Mesenchymal stem cell (in vitro differentiated cells and primary cell): ENCODE measurements at regions not wholly inside any gene's neighbourhood (a gene's known extent, or its start where the extent isn't known, plus 50 kb on each side); places are given as distances from the start of the nearest gene placed in this dataset.

Experiments used
- DNase-seq: peaks from one replicate; pipeline ENCODE4 v3.0.0-alpha.2; 2013
- H2AFZ ChIP-seq: one replicate; pipeline ENCODE4 v1.6.1; 2013; ENCODE audit warnings: low read depth, mild to moderate bottlenecking, control low read depth, inconsistent platforms, low read length, moderate library complexity
- H2AK5ac ChIP-seq: 2 replicates; pipeline ENCODE4 v1.6.1; 2013; ENCODE audit warnings: low read length, moderate library complexity, mild to moderate bottlenecking, inconsistent platforms; ENCODE audit not compliant: severe bottlenecking
- H2BK120ac ChIP-seq: one replicate; pipeline ENCODE4 v1.6.1; 2013; ENCODE audit warnings: low read depth, mild to moderate bottlenecking, inconsistent platforms, low read length, moderate library complexity
- H2BK12ac ChIP-seq, 2 experiments: one replicate each; pipeline ENCODE4 v1.6.1; 2013; ENCODE audit warnings: inconsistent platforms in 2 of 2, low read length in 2 of 2, mild to moderate bottlenecking in 2 of 2, moderate library complexity in 2 of 2, control low read depth in 1 of 2
- H2BK15ac ChIP-seq: one replicate; pipeline ENCODE4 v1.6.1; 2013; ENCODE audit warnings: mild to moderate bottlenecking, low read depth, inconsistent platforms; ENCODE audit not compliant: poor library complexity, severe bottlenecking
- H2BK5ac ChIP-seq: 2 replicates; pipeline ENCODE4 v1.6.1; 2013; ENCODE audit warnings: low read depth, mild to moderate bottlenecking, low read length, control low read depth, inconsistent platforms; ENCODE audit not compliant: poor library complexity, severe bottlenecking
- H3K14ac ChIP-seq, 2 experiments: one replicate each; pipeline ENCODE4 v1.6.1; 2013; ENCODE audit warnings: inconsistent platforms in 2 of 2, low read length in 2 of 2, control low read depth in 1 of 2, mild to moderate bottlenecking in 1 of 2, moderate library complexity in 1 of 2
- H3K18ac ChIP-seq, 2 experiments: one replicate each; pipeline ENCODE4 v1.6.1; 2013; ENCODE audit warnings: inconsistent platforms in 2 of 2, low read length in 2 of 2, control low read depth in 1 of 2, low read depth in 1 of 2, mild to moderate bottlenecking in 1 of 2
- H3K23ac ChIP-seq, 2 experiments: one replicate each; pipeline ENCODE4 v1.6.1; 2013; ENCODE audit warnings: inconsistent platforms in 2 of 2, low read length in 2 of 2, mild to moderate bottlenecking in 2 of 2, moderate library complexity in 2 of 2, control low read depth in 1 of 2
- H3K27ac ChIP-seq: 2 replicates; pipeline ENCODE4 v1.5.1; 2013; ENCODE audit warnings: mild to moderate bottlenecking, moderate library complexity, low read length, control low read depth, inconsistent platforms; ENCODE audit not compliant: poor library complexity, severe bottlenecking
- H3K27me3 ChIP-seq, 2 experiments: 2 replicates each; pipeline versions ENCODE4 v1.6.1 to v1.7.0; 2013; ENCODE audit warnings: low read length in 2 of 2, mild to moderate bottlenecking in 2 of 2, moderate library complexity in 2 of 2, control low read depth in 1 of 2, inconsistent platforms in 1 of 2; ENCODE audit not compliant: control insufficient read depth in 1 of 2, insufficient read depth in 1 of 2
- H3K36me3 ChIP-seq, 2 experiments: 2 replicates each; pipeline versions ENCODE4 v1.6.1 to v1.7.0; 2013; ENCODE audit warnings: low read length in 2 of 2, control low read depth in 1 of 2, inconsistent platforms in 1 of 2, low read depth in 1 of 2, mild to moderate bottlenecking in 1 of 2; ENCODE audit not compliant: insufficient read depth in 2 of 2, control insufficient read depth in 1 of 2
- H3K4ac ChIP-seq, 2 experiments: one replicate each; pipeline ENCODE4 v1.6.1; 2013; ENCODE audit warnings: inconsistent platforms in 2 of 2, low read length in 2 of 2, mild to moderate bottlenecking in 2 of 2, moderate library complexity in 2 of 2, control low read depth in 1 of 2, low read depth in 1 of 2
- H3K4me1 ChIP-seq: 2 replicates; pipeline ENCODE4 v1.6.1; 2013; ENCODE audit warnings: low read depth, low read length, control low read depth; ENCODE audit not compliant: control insufficient read depth, insufficient read depth
- H3K4me2 ChIP-seq: 2 replicates; pipeline ENCODE4 v1.6.1; 2013; ENCODE audit warnings: low read length, mild to moderate bottlenecking, inconsistent platforms; ENCODE audit not compliant: poor library complexity, severe bottlenecking
- H3K4me3 ChIP-seq, 2 experiments: 2 replicates each; pipeline versions ENCODE4 v1.5.1 to v1.7.0; 2013; ENCODE audit warnings: low read length in 2 of 2, mild to moderate bottlenecking in 2 of 2, control low read depth in 1 of 2, low read depth in 1 of 2; ENCODE audit not compliant: insufficient read depth in 1 of 2
- H3K79me1 ChIP-seq: replicated peaks from 2 replicates; pipeline ENCODE4 v1.6.1; 2013; ENCODE audit warnings: mild to moderate bottlenecking, control low read depth, low read length, inconsistent platforms; ENCODE audit not compliant: poor library complexity, severe bottlenecking
- H3K9ac ChIP-seq: 2 replicates; pipeline ENCODE4 v1.7.0; 2013; ENCODE audit warnings: mild to moderate bottlenecking, low read length, moderate library complexity
- H3K9me3 ChIP-seq: 2 replicates; pipeline ENCODE4 v1.7.0; 2013; ENCODE audit warnings: mild to moderate bottlenecking, low read length; ENCODE audit not compliant: control insufficient read depth
- H4K8ac ChIP-seq: one replicate; pipeline ENCODE4 v1.6.1; 2013; ENCODE audit warnings: inconsistent platforms, mild to moderate bottlenecking, low read length, moderate library complexity
- H4K91ac ChIP-seq: one replicate; pipeline ENCODE4 v1.6.1; 2013; ENCODE audit warnings: mild to moderate bottlenecking, low read length, inconsistent platforms
- WGBS: methylation state at CpG from one replicate; pipeline ENCODE4 v1.1.7; 2013; ENCODE audit warnings: mixed read lengths; 5-methylcytosine and 5-hydroxymethylcytosine counted together

- H2BK15ac ChIP-seq = no peak overlapping the region
- H3K4me1 ChIP-seq = peaks cover 22% of the 10 kb centered on the region
- no peak overlapping the region for H3K23ac ChIP-seq
- H3K9me3 ChIP-seq = no peaks in the 10 kb centered on the region
- no peak overlapping the region for H2BK12ac ChIP-seq
- DNase-seq = no peak
- H4K8ac ChIP-seq = no peak overlapping the region
- peaks cover 0 to 42% of the 10 kb centered on the region in 2 experiments for H3K27me3 ChIP-seq
- no peak overlapping the region for H2AK5ac ChIP-seq
- H3K9ac ChIP-seq = no peak overlapping the region
- H3K4me3 ChIP-seq = no peak overlapping the region
- no peak overlapping the region for H3K4me2 ChIP-seq
- no peak overlapping the region for H3K27ac ChIP-seq
- no peaks in the 10 kb centered on the region for H3K36me3 ChIP-seq
- H2AFZ ChIP-seq = no peak overlapping the region
- H3K79me1 ChIP-seq = no peaks in the 10 kb centered on the region
- no peak overlapping the region for H2BK5ac ChIP-seq
- H3K14ac ChIP-seq = no peak overlapping the region
- WGBS = 78% methylated on average over 7 of the region's 7 CpGs
- no peak overlapping the region for H3K18ac ChIP-seq
- H3K4ac ChIP-seq = no peak overlapping the region
- H4K91ac ChIP-seq = no peak overlapping the region
- no peak overlapping the region for H2BK120ac ChIP-seq
Measured at GRCh38 chr19:28428663-28429348, 784.1 kb downstream of the UQCRFS1 start.

- Histone ChIP-seq H2BK120ac (no peak overlapping the region), H4K8ac (no peak overlapping the region), H3K27me3 (peaks cover 0 to 50% of the 10 kb centered on the region in 2 experiments), H3K23ac (no peak overlapping the region), H3K4me2 (no peak overlapping the region), H2AK5ac (peak overlapping the region; percentile 11), H2AFZ (no peak overlapping the region), H3K4me3 (no peak overlapping the region), H3K4me1 (peaks cover 22% of the 10 kb centered on the region), H4K91ac (no peak overlapping the region), H2BK15ac (no peak overlapping the region), H2BK12ac (no peak overlapping the region), H3K9me3 (no peaks in the 10 kb centered on the region), H3K4ac (no peak overlapping the region), H3K27ac (peak overlapping the region; percentile 42), H3K36me3 (no peaks in the 10 kb centered on the region), H3K14ac (no peak overlapping the region), H3K18ac (no peak overlapping the region), H3K9ac (no peak overlapping the region), H2BK5ac (no peak overlapping the region), H3K79me1 (no peaks in the 10 kb centered on the region)
- WGBS = 64% methylated on average over 10 of the region's 10 CpGs
- DNase-seq = no peak
Measured at GRCh38 chr19:28427376-28428083, 785.4 kb downstream of the UQCRFS1 start.

GRCh38 chr19:28426730-28427225 is 786.2 kb downstream of the UQCRFS1 start:
- no peak overlapping the region for H2BK15ac ChIP-seq
- no peaks in the 10 kb centered on the region for H3K9me3 ChIP-seq
- H3K23ac ChIP-seq = no peak overlapping the region
- H3K79me1 ChIP-seq = no peaks in the 10 kb centered on the region
- H3K9ac ChIP-seq = no peak overlapping the region
- H4K91ac ChIP-seq = no peak overlapping the region
- no peak overlapping the region for H3K4me3 ChIP-seq
- peaks cover 22% of the 10 kb centered on the region for H3K4me1 ChIP-seq
- no peak for DNase-seq
- H3K4me2 ChIP-seq = no peak overlapping the region
- H2BK5ac ChIP-seq = no peak overlapping the region
- no peaks in the 10 kb centered on the region for H3K36me3 ChIP-seq
- peak overlapping the region; percentile 42 for H3K27ac ChIP-seq
- WGBS = 27% methylated on average over 4 of the region's 4 CpGs
- no peak overlapping the region for H3K4ac ChIP-seq
- H2AK5ac ChIP-seq = no peak overlapping the region
- H3K14ac ChIP-seq = no peak overlapping the region
- H4K8ac ChIP-seq = no peak overlapping the region
- no peak overlapping the region for H2BK120ac ChIP-seq
- H2AFZ ChIP-seq = no peak overlapping the region
- peaks cover 0 to 56% of the 10 kb centered on the region in 2 experiments for H3K27me3 ChIP-seq
- H2BK12ac ChIP-seq = no peak overlapping the region
- H3K18ac ChIP-seq = no peak overlapping the region

GRCh38 chr19:28426110-28426729 is 786.7 kb downstream of the UQCRFS1 start:
- WGBS = 47% methylated on average over 5 of the region's 7 CpGs
- H2BK5ac ChIP-seq = no peak overlapping the region
- no peak overlapping the region for H3K4me2 ChIP-seq

More at GRCh38 chr19:28426110-28426729, 786.7 kb downstream of the UQCRFS1 start:
- Histone ChIP-seq H3K4me1 (peaks cover 22% of the 10 kb centered on the region), H2BK15ac (no peak overlapping the region), H3K4me3 (no peak overlapping the region), H3K18ac (no peak overlapping the region), H3K14ac (no peak overlapping the region), H3K4ac (no peak overlapping the region), H2BK12ac (no peak overlapping the region), H3K79me1 (no peaks in the 10 kb centered on the region), H3K9me3 (no peaks in the 10 kb centered on the region), H3K9ac (no peak overlapping the region), H3K23ac (no peak overlapping the region), H2AK5ac (no peak overlapping the region), H3K27ac (no peak overlapping the region), H4K91ac (no peak overlapping the region), H3K36me3 (no peaks in the 10 kb centered on the region), H2BK120ac (no peak overlapping the region), H4K8ac (no peak overlapping the region), H2AFZ (no peak overlapping the region), H3K27me3 (peaks cover 0 to 60% of the 10 kb centered on the region in 2 experiments)
- DNase-seq = no peak
